HL-60 (cell line): ENCODE measurements at regions not wholly inside any gene's neighbourhood (a gene's known extent, or its start where the extent isn't known, plus 50 kb on each side); places are given as distances from the start of the nearest gene placed in this dataset.

Experiments
- DNase-seq, 2 experiments: peaks; one replicate each; pipeline ENCODE4 v3.0.0-alpha.2; 2010 to 2020; ENCODE audit warnings: low read depth in 1 of 2, low spot score in 1 of 2
- H3K27ac ChIP-seq: fragments of 250-450 bp; sonication (Bioruptor Pico); replicated peaks from 2 replicates; pipeline ENCODE4 v1.5.1; 2020; ENCODE audit warnings: mild to moderate bottlenecking, moderate library complexity
- H3K27me3 ChIP-seq: fragments of 250-450 bp; sonication (Bioruptor Pico); 2 replicates; pipeline ENCODE4 v1.5.1; 2021; ENCODE audit warnings: mild to moderate bottlenecking, moderate library complexity; ENCODE audit not compliant: insufficient read depth, poor library complexity, severe bottlenecking
- H3K4me3 ChIP-seq: replicated peaks from 2 replicates; pipeline ENCODE4 v1.5.1; 2011; ENCODE audit warnings: mild to moderate bottlenecking, control low read depth, low read length; ENCODE audit not compliant: insufficient read depth
- CTCF ChIP-seq: IDR thresholded peaks from one replicate; pipeline ENCODE4 v1.5.1; 2011; ENCODE audit warnings: low read length, control low read depth, inconsistent platforms; ENCODE audit not compliant: insufficient read depth
- GABPA ChIP-seq: IDR thresholded peaks from 2 replicates; pipeline ENCODE4 v1.6.1; 2012; ENCODE audit warnings: low read depth
- POLR2AphosphoS5 ChIP-seq: IDR thresholded peaks from 2 replicates; pipeline ENCODE4 v1.6.1; 2012; ENCODE audit warnings: low read depth
- SPI1 ChIP-seq: IDR thresholded peaks from 2 replicates; pipeline ENCODE4 v1.6.1; 2012; ENCODE audit warnings: low read depth, mild to moderate bottlenecking, borderline replicate concordance
- TF ChIP-seq, protein P1 (sequence below): IDR thresholded peaks from 2 replicates; pipeline ENCODE4 v1.6.1; 2012; ENCODE audit warnings: low read depth; ENCODE audit not compliant: insufficient replicate concordance

- DNase-seq: no peak
- TF ChIP-seq CTCF (no peak), SPI1 (no peak), GABPA (no peak)
- TF ChIP-seq, protein P1, sequence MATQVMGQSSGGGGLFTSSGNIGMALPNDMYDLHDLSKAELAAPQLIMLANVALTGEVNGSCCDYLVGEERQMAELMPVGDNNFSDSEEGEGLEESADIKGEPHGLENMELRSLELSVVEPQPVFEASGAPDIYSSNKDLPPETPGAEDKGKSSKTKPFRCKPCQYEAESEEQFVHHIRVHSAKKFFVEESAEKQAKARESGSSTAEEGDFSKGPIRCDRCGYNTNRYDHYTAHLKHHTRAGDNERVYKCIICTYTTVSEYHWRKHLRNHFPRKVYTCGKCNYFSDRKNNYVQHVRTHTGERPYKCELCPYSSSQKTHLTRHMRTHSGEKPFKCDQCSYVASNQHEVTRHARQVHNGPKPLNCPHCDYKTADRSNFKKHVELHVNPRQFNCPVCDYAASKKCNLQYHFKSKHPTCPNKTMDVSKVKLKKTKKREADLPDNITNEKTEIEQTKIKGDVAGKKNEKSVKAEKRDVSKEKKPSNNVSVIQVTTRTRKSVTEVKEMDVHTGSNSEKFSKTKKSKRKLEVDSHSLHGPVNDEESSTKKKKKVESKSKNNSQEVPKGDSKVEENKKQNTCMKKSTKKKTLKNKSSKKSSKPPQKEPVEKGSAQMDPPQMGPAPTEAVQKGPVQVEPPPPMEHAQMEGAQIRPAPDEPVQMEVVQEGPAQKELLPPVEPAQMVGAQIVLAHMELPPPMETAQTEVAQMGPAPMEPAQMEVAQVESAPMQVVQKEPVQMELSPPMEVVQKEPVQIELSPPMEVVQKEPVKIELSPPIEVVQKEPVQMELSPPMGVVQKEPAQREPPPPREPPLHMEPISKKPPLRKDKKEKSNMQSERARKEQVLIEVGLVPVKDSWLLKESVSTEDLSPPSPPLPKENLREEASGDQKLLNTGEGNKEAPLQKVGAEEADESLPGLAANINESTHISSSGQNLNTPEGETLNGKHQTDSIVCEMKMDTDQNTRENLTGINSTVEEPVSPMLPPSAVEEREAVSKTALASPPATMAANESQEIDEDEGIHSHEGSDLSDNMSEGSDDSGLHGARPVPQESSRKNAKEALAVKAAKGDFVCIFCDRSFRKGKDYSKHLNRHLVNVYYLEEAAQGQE: no peak
- Histone ChIP-seq H3K4me3 (no peak overlapping the region), H3K27me3 (peaks cover 7% of the 10 kb centered on the region), H3K27ac (no peak overlapping the region)
Observed at GRCh38 chr13:40186626-40187323, 479.7 kb downstream of the FOXO1 start.

DNA sequence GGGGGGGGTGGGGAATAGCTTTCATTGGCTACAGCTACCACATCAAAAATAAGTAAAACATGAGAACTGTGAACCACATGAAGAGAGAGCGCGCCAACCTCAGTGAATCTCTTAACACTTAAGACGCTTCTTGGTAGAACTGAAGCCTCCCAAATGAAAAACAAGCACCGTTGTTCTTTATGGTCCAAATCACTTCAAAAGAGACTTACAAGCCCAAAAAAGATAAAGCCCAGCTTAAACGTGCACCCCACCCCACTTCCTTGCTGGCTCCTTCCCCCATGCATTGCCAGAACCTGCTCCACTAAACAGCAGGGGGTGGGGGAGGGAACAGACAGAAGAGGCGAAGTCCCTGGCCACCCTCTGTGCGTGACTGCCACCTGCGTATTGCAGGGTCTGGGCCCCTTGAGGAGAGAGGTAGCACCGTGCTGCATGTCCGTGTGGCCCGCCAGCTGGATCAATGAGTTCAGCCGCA is 479.1 kb downstream of the FOXO1 start:
- no peak for DNase-seq
- Histone ChIP-seq H3K27me3 (peaks cover 11% of the 10 kb centered on the region), H3K27ac (no peak overlapping the region), H3K4me3 (no peak overlapping the region)
- TF ChIP-seq CTCF (no peak), GABPA (no peak), SPI1 (no peak), POLR2AphosphoS5 (no peak)
- TF ChIP-seq, protein P1: no peak

DNA sequence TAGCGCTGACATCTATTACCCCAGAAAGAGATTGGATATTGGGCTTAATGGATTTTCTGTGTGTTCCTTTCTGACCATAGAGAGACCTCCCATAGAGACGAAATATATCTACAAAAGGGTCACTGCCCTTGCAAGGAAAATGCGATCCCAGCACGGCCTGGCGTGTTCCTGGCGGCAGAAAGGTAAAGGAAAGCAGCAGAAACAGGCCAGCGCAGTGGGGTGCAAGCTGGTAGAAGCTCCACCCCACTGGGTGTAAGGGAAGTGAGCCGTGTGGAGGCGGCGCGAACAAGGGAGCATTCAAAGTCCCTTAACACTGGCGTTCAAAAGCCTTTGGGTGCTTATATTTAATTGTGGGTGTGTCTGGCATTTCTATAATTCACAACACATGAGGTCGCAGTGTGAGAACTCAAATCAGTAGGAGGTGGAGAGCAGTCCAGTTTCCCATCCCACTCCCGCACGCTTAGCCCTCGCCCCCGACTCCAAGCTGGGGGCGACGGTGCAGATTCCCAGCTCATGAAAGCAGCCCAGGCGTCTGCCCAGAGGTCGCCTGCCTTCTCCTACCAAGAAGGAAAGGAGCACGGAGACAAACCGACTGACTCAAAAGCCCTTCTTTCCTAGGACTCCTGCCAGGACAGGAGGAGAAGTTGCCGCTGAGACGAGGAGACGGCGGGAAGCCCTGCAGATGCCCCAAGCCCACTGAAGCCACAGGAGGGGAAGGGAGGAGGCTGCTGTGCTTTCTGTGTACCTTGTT is 478.4 kb downstream of the FOXO1 start:
- H3K27ac ChIP-seq: no peak overlapping the region
- no peak for DNase-seq
- H3K27me3 ChIP-seq: peaks cover 11% of the 10 kb centered on the region
- TF ChIP-seq CTCF: no peak
- TF ChIP-seq SPI1: no peak
- TF ChIP-seq, protein P1: no peak
- TF ChIP-seq GABPA: no peak
- no peak for TF ChIP-seq POLR2AphosphoS5
- H3K4me3 ChIP-seq: no peak overlapping the region
